Panc1 (cell line): ENCODE measurements at regions not wholly inside any gene's neighbourhood (a gene's known extent, or its start where the extent isn't known, plus 50 kb on each side); places are given as distances from the start of the nearest gene placed in this dataset.

Source experiments
- ATAC-seq: fragments of 200-7000 bp; cut with Tn5 transposase; 2 replicates; pipeline ENCODE4 v1.9.1; 2020; ENCODE audit warnings: mild to moderate bottlenecking, moderate library complexity
- BruUV-seq: library from RNA; stranded (reverse); fragments of 400-500 nt; replicated peaks from 2 replicates; lab custom pipeline; 2021; lab: Mats Ljungman, UMichigan
- CTCF ChIA-PET: fragments of 300-600 bp; sonication (Branson Sonifier 250); formaldehyde crosslinking; loops from one replicate; lab custom pipeline; 2022; ENCODE audit warnings: antibody characterized with exemption; lab: Charles Lee
- POLR2A ChIA-PET: fragments of 300-600 bp; sonication (Branson Sonifier 250); formaldehyde crosslinking; loops from one replicate; lab custom pipeline; 2022; ENCODE audit warnings: antibody characterized with exemption; lab: Charles Lee
- DNase-seq: peaks from one replicate; pipeline ENCODE4 v3.0.0-alpha.2; 2010; ENCODE audit warnings: low read depth, low spot score
- H3K27ac ChIP-seq: 2 replicates; pipeline ENCODE4 v1.5.1; 2011; ENCODE audit warnings: mild to moderate bottlenecking, low read length, inconsistent platforms
- H3K27me3 ChIP-seq: fragments of 200-500 bp; sonication (Bioruptor generic); 2 replicates; pipeline ENCODE4 v1.6.0; 2014; ENCODE audit warnings: low read length, inconsistent platforms; ENCODE audit not compliant: control insufficient read depth, insufficient read depth
- H3K36me3 ChIP-seq: fragments of 200-500 bp; sonication (Bioruptor generic); 2 replicates; pipeline ENCODE4 v1.5.1; 2014; ENCODE audit warnings: inconsistent platforms, mild to moderate bottlenecking, low read length, moderate library complexity; ENCODE audit not compliant: control insufficient read depth, insufficient read depth
- H3K4me1 ChIP-seq: 2 replicates; pipeline ENCODE4 v1.5.1; 2011; ENCODE audit warnings: inconsistent platforms, mild to moderate bottlenecking, low read length, moderate library complexity; ENCODE audit not compliant: control insufficient read depth, insufficient read depth
- H3K4me3 ChIP-seq, 2 experiments: 2 replicates each; pipeline ENCODE4 v1.5.1; 2011 to 2012; ENCODE audit warnings: low read depth in 2 of 2, low read length in 2 of 2, mild to moderate bottlenecking in 2 of 2, inconsistent platforms in 1 of 2, moderate library complexity in 1 of 2
- H3K9me3 ChIP-seq: fragments of 200-500 bp; sonication (Bioruptor generic); 2 replicates; pipeline ENCODE4 v1.5.1; 2014; ENCODE audit warnings: low read depth, mild to moderate bottlenecking, inconsistent platforms, low read length, moderate library complexity; ENCODE audit not compliant: control insufficient read depth, insufficient read depth
- CTCF ChIP-seq: fragments of 450-650 bp; IDR thresholded peaks from 2 replicates; pipeline ENCODE4 v1.5.1; 2017; ENCODE audit warnings: mild to moderate bottlenecking
- POLR2AphosphoS5 ChIP-seq: IDR thresholded peaks from 2 replicates; pipeline ENCODE4 v1.6.1; 2012; ENCODE audit warnings: mild to moderate bottlenecking, low read depth, low read length, moderate library complexity
- REST ChIP-seq, 2 experiments: IDR thresholded peaks; 2 replicates each; pipeline ENCODE4 v1.6.1; 2011 to 2012; ENCODE audit warnings: low read depth in 2 of 2, control low read depth in 1 of 2, low read length in 1 of 2, mild to moderate bottlenecking in 1 of 2, moderate library complexity in 1 of 2; ENCODE audit not compliant: insufficient read depth in 1 of 2
- SIN3A ChIP-seq: IDR thresholded peaks from 2 replicates; pipeline ENCODE4 v1.6.1; 2012; ENCODE audit warnings: low read depth, mild to moderate bottlenecking, low read length, moderate library complexity, borderline replicate concordance; ENCODE audit not compliant: insufficient read depth
- TCF7L2 ChIP-seq: IDR thresholded peaks from 2 replicates; pipeline ENCODE4 v1.6.1; 2011; ENCODE audit warnings: mild to moderate bottlenecking, low read depth, low read length, inconsistent platforms
- in situ Hi-C: cut with HindIII; loops from 2 replicates; pipeline ENCODE4 v1.10.0; 2016; ENCODE audit warnings: low sequenced_read_pairs, low pct_unique_long_range_greater_than_20kb
- intact Hi-C: fragments of 100-400 bp; cut with micrococcal nuclease; formaldehyde crosslinking; loops from one replicate; pipeline ENCODE4 v1.10.0; 2022; ENCODE audit not compliant: unreplicated experiment

DNA sequence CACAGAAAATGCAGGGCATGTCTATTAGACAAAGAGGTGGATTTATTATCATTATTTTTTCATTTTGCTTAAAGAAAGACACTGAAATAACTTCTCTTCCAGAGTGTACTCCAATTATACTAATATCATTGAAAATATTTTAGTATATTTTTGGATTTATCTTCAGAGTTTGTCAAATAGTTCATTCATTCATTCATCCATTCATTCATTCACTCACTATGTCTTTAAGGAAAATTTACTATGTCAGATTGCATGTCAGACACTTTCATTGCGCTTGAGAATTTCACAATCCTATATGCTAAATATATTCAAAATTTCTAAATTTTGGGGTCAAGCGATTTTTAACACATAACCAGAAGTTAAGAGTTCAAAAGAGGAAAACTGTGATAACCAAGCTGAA lies 479.1 kb downstream of the ZEB2 start:
- H3K27me3 ChIP-seq: no peaks in the 10 kb centered on the region
- in situ Hi-C loops (no loop called here), intact Hi-C loops (no loop called here)
- CTCF ChIA-PET: no interaction called here
- no peak overlapping the region for H3K27ac ChIP-seq
- no peak for DNase-seq
- BruUV-seq: no TSS peak
- H3K36me3 ChIP-seq: no peaks in the 10 kb centered on the region
- POLR2A ChIA-PET: no interaction called here
- no peak for TF ChIP-seq SIN3A
- H3K4me1 ChIP-seq: no peaks in the 10 kb centered on the region
- ATAC-seq: no peak
- H3K9me3 ChIP-seq: no peaks in the 10 kb centered on the region
- H3K4me3 ChIP-seq: no peak overlapping the region

DNA sequence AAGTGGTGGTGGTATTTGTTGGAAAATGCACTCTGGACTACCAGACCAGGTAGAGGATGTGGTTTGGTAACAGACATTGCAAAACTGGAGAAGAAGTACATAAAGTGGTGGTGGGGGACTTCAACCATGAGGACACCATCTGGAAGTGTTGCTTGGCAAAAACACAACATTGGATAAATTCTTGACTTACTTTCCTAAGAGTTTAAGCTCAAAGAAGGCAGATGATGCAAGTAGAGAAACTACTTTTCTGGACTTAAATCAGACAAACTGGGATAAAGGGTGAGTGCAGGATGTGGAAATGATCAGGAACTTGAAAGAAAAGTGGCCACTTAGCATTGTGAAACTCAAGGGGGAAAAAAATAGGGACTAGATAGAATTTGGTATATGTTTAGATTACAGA lies 487.4 kb downstream of the ZEB2 start:
- intact Hi-C loops: no loop called here
- no TSS peak for BruUV-seq

More for the DNA sequence above, 487.4 kb downstream of the ZEB2 start:
- DNase-seq (no peak), ATAC-seq (no peak)
- Histone ChIP-seq H3K4me1 (no peaks in the 10 kb centered on the region), H3K9me3 (no peaks in the 10 kb centered on the region), H3K27ac (no peak overlapping the region), H3K4me3 (no peak overlapping the region), H3K36me3 (no peaks in the 10 kb centered on the region), H3K27me3 (no peaks in the 10 kb centered on the region)
- TF ChIP-seq POLR2AphosphoS5 (no peak), REST (IDR thresholded peaks at IDR 0.05; ENCODE audit: insufficient read depth in 1 of 2, low read depth in 2 of 2, low read length in 1 of 2) (no peak), TCF7L2 (no peak), SIN3A (no peak), CTCF (no peak)
- CTCF ChIA-PET: no interaction called here
- POLR2A ChIA-PET: no interaction called here
- in situ Hi-C loops: no loop called here
